GM12878 (cell line): ENCODE measurements at regions not wholly inside any gene's neighbourhood (a gene's known extent, or its start where the extent isn't known, plus 50 kb on each side); places are given as distances from the start of the nearest gene placed in this dataset.

Experiments
- ATAC-seq: fragments of 200-7000 bp; cut with Tn5 transposase; 3 replicates; pipeline ENCODE4 v1.9.1; 2020; ENCODE audit warnings: mild to moderate bottlenecking, moderate library complexity
- BruUV-seq: library from RNA; stranded (reverse); fragments of 400-500 nt; replicated peaks from 2 replicates; lab custom pipeline; 2021; lab: Mats Ljungman, UMichigan
- CTCF ChIA-PET: fragments of 300-600 bp; sonication (Branson Sonifier 250); formaldehyde crosslinking; extraction: SDS; loops from one replicate; lab custom pipeline; 2021; ENCODE audit warnings: inconsistent platforms; lab: Yijun Ruan, JAX
- POLR2A ChIA-PET: fragments of 350-600 bp; formaldehyde crosslinking; extraction: SDS; loops from one replicate; lab custom pipeline; 2021; ENCODE audit warnings: inconsistent platforms; lab: Charles Lee
- RAD21 ChIA-PET: fragments of 300-600 bp; sonication (Branson Sonifier 250); formaldehyde crosslinking; loops from one replicate; lab custom pipeline; 2023; ENCODE audit warnings: antibody characterized with exemption; ENCODE audit not compliant: unreplicated experiment; lab: Charles Lee
- SMC1A ChIA-PET: fragments of 300-600 bp; sonication (Branson Sonifier 250); formaldehyde crosslinking; loops from one replicate; lab custom pipeline; 2023; ENCODE audit not compliant: unreplicated experiment, uncharacterized antibody; lab: Charles Lee
- DNase-seq: peaks from one replicate; pipeline ENCODE4 v3.0.0-alpha.2; 2011; ENCODE audit warnings: low read depth, low spot score
- FAIRE-seq: peaks from 3 replicates; lab custom pipeline; 2011; peaks lifted over from hg19 to GRCh38; lab: Jason Lieb, UNC
- H2AFZ ChIP-seq: 2 replicates; pipeline ENCODE4 v1.6.0; 2011; ENCODE audit warnings: low read depth, low read length, control low read depth; ENCODE audit not compliant: control insufficient read depth
- H3K27ac ChIP-seq: 2 replicates; pipeline ENCODE4 v1.5.1; 2011; ENCODE audit warnings: control low read depth; ENCODE audit not compliant: control insufficient read depth, insufficient read depth
- H3K27me3 ChIP-seq, 2 experiments: replicated peaks in 1 of 2; 2 replicates each; pipeline versions ENCODE4 v1.6.0 to v1.6.1; 2011; ENCODE audit warnings: low read length in 1 of 2; ENCODE audit not compliant: control insufficient read depth in 2 of 2, insufficient read depth in 2 of 2
- H3K36me3 ChIP-seq, 2 experiments: 2 replicates each; pipeline ENCODE4 v1.5.1; 2011; ENCODE audit warnings: low read length in 1 of 2; ENCODE audit not compliant: control insufficient read depth in 2 of 2, insufficient read depth in 2 of 2
- H3K4me1 ChIP-seq: 2 replicates; pipeline ENCODE4 v1.6.1; 2011; ENCODE audit warnings: mild to moderate bottlenecking, low read length, moderate library complexity, mixed read lengths; ENCODE audit not compliant: control insufficient read depth, insufficient read depth
- H3K4me2 ChIP-seq: 2 replicates; pipeline ENCODE4 v1.6.0; 2011; ENCODE audit warnings: control low read depth; ENCODE audit not compliant: control insufficient read depth, insufficient read depth
- H3K4me3 ChIP-seq: fragments of 200-600 bp; sonication (generic); 2 replicates; pipeline ENCODE4 v1.5.1; 2016
- H3K79me2 ChIP-seq: 2 replicates; pipeline ENCODE4 v1.6.0; 2011; ENCODE audit warnings: low read length; ENCODE audit not compliant: control insufficient read depth, insufficient read depth
- H3K9ac ChIP-seq: 2 replicates; pipeline ENCODE4 v1.8.0; 2011; ENCODE audit warnings: low read length, control low read depth, mixed read lengths; ENCODE audit not compliant: control insufficient read depth, insufficient read depth
- H3K9me3 ChIP-seq: replicated peaks from 3 replicates; pipeline ENCODE4 v1.5.1; 2011; ENCODE audit warnings: mild to moderate bottlenecking, low read length; ENCODE audit not compliant: control insufficient read depth, insufficient read depth
- H4K20me1 ChIP-seq: 2 replicates; pipeline ENCODE4 v1.6.0; 2011; ENCODE audit not compliant: control insufficient read depth, insufficient read depth
- BCL11A ChIP-seq: IDR thresholded peaks from 2 replicates; pipeline ENCODE4 v1.6.1; 2011; ENCODE audit warnings: low read depth, low read length
- CBFB ChIP-seq: IDR thresholded peaks from 2 replicates; pipeline ENCODE4 v1.6.1; 2016; ENCODE audit warnings: antibody characterized with exemption, low read depth
- CREM ChIP-seq: IDR thresholded peaks from 2 replicates; pipeline ENCODE4 v1.6.1; 2014; ENCODE audit warnings: antibody characterized with exemption, low read depth
- ESRRA ChIP-seq: IDR thresholded peaks from 2 replicates; pipeline ENCODE4 v1.6.1; 2012; ENCODE audit warnings: mild to moderate bottlenecking, low read length, improper control_type of control experiment
- JUNB ChIP-seq: IDR thresholded peaks from 2 replicates; pipeline ENCODE4 v1.6.1; 2016; ENCODE audit warnings: antibody characterized with exemption, mild to moderate bottlenecking
- MXI1 ChIP-seq: fragments of 150-350 bp; IDR thresholded peaks from 2 replicates; pipeline ENCODE4 v1.6.1; 2011; ENCODE audit warnings: low read depth, mild to moderate bottlenecking, inconsistent platforms, low read length, improper control_type of control experiment
- SIN3A ChIP-seq: IDR thresholded peaks from 2 replicates; pipeline ENCODE4 v1.6.1; 2012; ENCODE audit warnings: low read depth, low read length, improper control_type of control experiment
- SIX5 ChIP-seq: IDR thresholded peaks from 2 replicates; pipeline ENCODE4 v1.6.1; 2011; ENCODE audit warnings: mild to moderate bottlenecking, low read depth, low read length, moderate library complexity; ENCODE audit not compliant: severe bottlenecking
- WRNIP1 ChIP-seq: IDR thresholded peaks from 2 replicates; pipeline ENCODE4 v1.6.1; 2011; ENCODE audit warnings: low read depth, low read length, improper control_type of control experiment, borderline replicate concordance
- ZNF207 ChIP-seq: fragments of 450-650 bp; IDR thresholded peaks from 2 replicates; pipeline ENCODE4 v1.6.1; 2014; ENCODE audit warnings: antibody characterized with exemption, mild to moderate bottlenecking, borderline replicate concordance
- ZNF24 ChIP-seq: fragments of 450-650 bp; IDR thresholded peaks from 2 replicates; pipeline ENCODE4 v1.6.1; 2017; ENCODE audit warnings: antibody characterized with exemption, mild to moderate bottlenecking
- WGBS: methylation state at CpG from one replicate; pipeline ENCODE4 v1.1.6; 2016; ENCODE audit warnings: low lambda C conversion rate; ENCODE audit not compliant: insufficient replicate concordance, insufficient coverage; ENCODE audit errors: missing lambda C conversion rate; 5-methylcytosine and 5-hydroxymethylcytosine counted together
- in situ Hi-C: fragments of 300-500 bp; cut with MboI; formaldehyde crosslinking; loops from 9 replicates; pipeline ENCODE4 v1.14.3; 2018; ENCODE audit warnings: mixed read lengths
- intact Hi-C: fragments of 100-400 bp; cut with micrococcal nuclease; formaldehyde crosslinking; loops from one replicate; pipeline ENCODE4 v1.14.2; 2022; ENCODE audit not compliant: unreplicated experiment
- TF ChIP-seq, protein P1 (sequence below): fragments of 150-350 bp; IDR thresholded peaks from 2 replicates; pipeline ENCODE4 v1.6.1; 2014; ENCODE audit warnings: mild to moderate bottlenecking, low read depth, low read length
- TF ChIP-seq, protein P2 (sequence below): fragments of 450-650 bp; IDR thresholded peaks from 2 replicates; pipeline ENCODE4 v1.6.1; 2018; ENCODE audit warnings: mild to moderate bottlenecking, low read depth, moderate library complexity; ENCODE audit not compliant: partially characterized antibody
- TF ChIP-seq, protein P3 (sequence below): fragments of 450-650 bp; IDR thresholded peaks from 2 replicates; pipeline ENCODE4 v1.6.1; 2017; ENCODE audit warnings: borderline replicate concordance
- TF ChIP-seq, protein P4 (sequence below): fragments of 450-650 bp; IDR thresholded peaks from 2 replicates; pipeline ENCODE4 v1.6.1; 2017; ENCODE audit warnings: mild to moderate bottlenecking, moderate library complexity

DNA sequence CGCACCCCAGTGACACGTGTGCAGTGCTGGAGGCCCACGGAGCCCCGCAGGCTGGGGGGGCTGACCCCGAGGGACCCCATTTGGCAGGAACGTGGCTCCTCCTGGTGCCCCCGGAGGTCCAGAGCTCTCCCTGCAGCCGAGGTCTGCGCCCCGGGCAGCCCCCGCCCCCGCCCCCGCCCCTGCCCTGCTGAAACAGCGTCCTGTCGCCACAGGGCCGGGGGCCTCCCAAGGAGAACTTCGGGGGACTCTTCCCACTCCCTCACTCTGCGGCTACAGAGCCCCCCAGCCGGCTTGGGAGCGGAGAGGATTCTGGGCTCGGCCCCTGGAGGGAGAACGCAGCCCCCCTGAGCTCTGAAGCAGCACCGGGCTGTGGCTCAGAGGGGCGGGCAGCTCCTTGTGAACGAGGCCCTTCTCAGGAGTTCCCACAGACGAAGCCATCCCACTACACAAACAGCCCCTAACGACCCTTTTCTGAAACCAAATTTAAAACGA is 115.2 kb downstream of the DLL1 start:
- ATAC-seq (no peak), FAIRE-seq (no peak)
- H3K9ac ChIP-seq: no peak overlapping the region
- no peaks in the 10 kb centered on the region for H3K4me1 ChIP-seq
- SMC1A ChIA-PET: no interaction called here
- CTCF ChIA-PET: no interaction called here
- intact Hi-C loops (no loop called here), in situ Hi-C loops (no loop called here)
- RAD21 ChIA-PET: no interaction called here
- no TSS peak for BruUV-seq
- H2AFZ ChIP-seq: no peak overlapping the region
- H3K79me2 ChIP-seq: no peaks in the 10 kb centered on the region
- peaks cover 3% of the 10 kb centered on the region; the same call in 2 of the 3 replicates for H3K9me3 ChIP-seq
- TF ChIP-seq MXI1: no peak
- TF ChIP-seq, protein P1, sequence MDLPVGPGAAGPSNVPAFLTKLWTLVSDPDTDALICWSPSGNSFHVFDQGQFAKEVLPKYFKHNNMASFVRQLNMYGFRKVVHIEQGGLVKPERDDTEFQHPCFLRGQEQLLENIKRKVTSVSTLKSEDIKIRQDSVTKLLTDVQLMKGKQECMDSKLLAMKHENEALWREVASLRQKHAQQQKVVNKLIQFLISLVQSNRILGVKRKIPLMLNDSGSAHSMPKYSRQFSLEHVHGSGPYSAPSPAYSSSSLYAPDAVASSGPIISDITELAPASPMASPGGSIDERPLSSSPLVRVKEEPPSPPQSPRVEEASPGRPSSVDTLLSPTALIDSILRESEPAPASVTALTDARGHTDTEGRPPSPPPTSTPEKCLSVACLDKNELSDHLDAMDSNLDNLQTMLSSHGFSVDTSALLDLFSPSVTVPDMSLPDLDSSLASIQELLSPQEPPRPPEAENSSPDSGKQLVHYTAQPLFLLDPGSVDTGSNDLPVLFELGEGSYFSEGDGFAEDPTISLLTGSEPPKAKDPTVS: no peak
- no peak for TF ChIP-seq ZNF207
- no peak for TF ChIP-seq WRNIP1
- TF ChIP-seq CBFB: no peak
- TF ChIP-seq JUNB: no peak
- no peak for TF ChIP-seq SIX5
- TF ChIP-seq, protein P2, sequence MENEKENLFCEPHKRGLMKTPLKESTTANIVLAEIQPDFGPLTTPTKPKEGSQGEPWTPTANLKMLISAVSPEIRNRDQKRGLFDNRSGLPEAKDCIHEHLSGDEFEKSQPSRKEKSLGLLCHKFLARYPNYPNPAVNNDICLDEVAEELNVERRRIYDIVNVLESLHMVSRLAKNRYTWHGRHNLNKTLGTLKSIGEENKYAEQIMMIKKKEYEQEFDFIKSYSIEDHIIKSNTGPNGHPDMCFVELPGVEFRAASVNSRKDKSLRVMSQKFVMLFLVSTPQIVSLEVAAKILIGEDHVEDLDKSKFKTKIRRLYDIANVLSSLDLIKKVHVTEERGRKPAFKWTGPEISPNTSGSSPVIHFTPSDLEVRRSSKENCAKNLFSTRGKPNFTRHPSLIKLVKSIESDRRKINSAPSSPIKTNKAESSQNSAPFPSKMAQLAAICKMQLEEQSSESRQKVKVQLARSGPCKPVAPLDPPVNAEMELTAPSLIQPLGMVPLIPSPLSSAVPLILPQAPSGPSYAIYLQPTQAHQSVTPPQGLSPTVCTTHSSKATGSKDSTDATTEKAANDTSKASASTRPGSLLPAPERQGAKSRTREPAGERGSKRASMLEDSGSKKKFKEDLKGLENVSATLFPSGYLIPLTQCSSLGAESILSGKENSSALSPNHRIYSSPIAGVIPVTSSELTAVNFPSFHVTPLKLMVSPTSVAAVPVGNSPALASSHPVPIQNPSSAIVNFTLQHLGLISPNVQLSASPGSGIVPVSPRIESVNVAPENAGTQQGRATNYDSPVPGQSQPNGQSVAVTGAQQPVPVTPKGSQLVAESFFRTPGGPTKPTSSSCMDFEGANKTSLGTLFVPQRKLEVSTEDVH: no peak
- no peak for TF ChIP-seq ZNF24
- TF ChIP-seq CREM: no peak
- TF ChIP-seq, protein P3, sequence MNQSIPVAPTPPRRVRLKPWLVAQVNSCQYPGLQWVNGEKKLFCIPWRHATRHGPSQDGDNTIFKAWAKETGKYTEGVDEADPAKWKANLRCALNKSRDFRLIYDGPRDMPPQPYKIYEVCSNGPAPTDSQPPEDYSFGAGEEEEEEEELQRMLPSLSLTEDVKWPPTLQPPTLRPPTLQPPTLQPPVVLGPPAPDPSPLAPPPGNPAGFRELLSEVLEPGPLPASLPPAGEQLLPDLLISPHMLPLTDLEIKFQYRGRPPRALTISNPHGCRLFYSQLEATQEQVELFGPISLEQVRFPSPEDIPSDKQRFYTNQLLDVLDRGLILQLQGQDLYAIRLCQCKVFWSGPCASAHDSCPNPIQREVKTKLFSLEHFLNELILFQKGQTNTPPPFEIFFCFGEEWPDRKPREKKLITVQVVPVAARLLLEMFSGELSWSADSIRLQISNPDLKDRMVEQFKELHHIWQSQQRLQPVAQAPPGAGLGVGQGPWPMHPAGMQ: no peak
- no peak for TF ChIP-seq SIN3A
- TF ChIP-seq, protein P4, sequence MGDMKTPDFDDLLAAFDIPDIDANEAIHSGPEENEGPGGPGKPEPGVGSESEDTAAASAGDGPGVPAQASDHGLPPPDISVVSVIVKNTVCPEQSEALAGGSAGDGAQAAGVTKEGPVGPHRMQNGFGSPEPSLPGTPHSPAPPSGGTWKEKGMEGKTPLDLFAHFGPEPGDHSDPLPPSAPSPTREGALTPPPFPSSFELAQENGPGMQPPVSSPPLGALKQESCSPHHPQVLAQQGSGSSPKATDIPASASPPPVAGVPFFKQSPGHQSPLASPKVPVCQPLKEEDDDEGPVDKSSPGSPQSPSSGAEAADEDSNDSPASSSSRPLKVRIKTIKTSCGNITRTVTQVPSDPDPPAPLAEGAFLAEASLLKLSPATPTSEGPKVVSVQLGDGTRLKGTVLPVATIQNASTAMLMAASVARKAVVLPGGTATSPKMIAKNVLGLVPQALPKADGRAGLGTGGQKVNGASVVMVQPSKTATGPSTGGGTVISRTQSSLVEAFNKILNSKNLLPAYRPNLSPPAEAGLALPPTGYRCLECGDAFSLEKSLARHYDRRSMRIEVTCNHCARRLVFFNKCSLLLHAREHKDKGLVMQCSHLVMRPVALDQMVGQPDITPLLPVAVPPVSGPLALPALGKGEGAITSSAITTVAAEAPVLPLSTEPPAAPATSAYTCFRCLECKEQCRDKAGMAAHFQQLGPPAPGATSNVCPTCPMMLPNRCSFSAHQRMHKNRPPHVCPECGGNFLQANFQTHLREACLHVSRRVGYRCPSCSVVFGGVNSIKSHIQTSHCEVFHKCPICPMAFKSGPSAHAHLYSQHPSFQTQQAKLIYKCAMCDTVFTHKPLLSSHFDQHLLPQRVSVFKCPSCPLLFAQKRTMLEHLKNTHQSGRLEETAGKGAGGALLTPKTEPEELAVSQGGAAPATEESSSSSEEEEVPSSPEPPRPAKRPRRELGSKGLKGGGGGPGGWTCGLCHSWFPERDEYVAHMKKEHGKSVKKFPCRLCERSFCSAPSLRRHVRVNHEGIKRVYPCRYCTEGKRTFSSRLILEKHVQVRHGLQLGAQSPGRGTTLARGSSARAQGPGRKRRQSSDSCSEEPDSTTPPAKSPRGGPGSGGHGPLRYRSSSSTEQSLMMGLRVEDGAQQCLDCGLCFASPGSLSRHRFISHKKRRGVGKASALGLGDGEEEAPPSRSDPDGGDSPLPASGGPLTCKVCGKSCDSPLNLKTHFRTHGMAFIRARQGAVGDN: no peak
- no peak for TF ChIP-seq ESRRA
- TF ChIP-seq BCL11A: no peak
- TF ChIP-seq, all 136 proteins: peak for 0
- no peak overlapping the region for H3K4me3 ChIP-seq
- H3K4me2 ChIP-seq: no peak overlapping the region
- no peaks in the 10 kb centered on the region for H3K27me3 ChIP-seq
- 77% methylated on average over 15 of the region's 28 CpGs for WGBS
- no peaks in the 10 kb centered on the region for H3K36me3 ChIP-seq
- no peaks in the 10 kb centered on the region for H4K20me1 ChIP-seq
- POLR2A ChIA-PET: no interaction called here
- no peak for DNase-seq
- no peak overlapping the region for H3K27ac ChIP-seq
